OCI-LY1 (cell line): ENCODE measurements at regions not wholly inside any gene's neighbourhood (a gene's known extent, or its start where the extent isn't known, plus 50 kb on each side); places are given as distances from the start of the nearest gene placed in this dataset.

ENCODE experiments used
- EZH2 ChIP-seq: fragments of 200-600 bp; sonication (generic), shearing (Covaris generic); IDR thresholded peaks from 2 replicates; pipeline ENCODE4 v1.8.0; 2017; ENCODE audit warnings: borderline replicate concordance, mixed run types, mild to moderate bottlenecking, antibody characterized with exemption, low read length, moderate library complexity, mixed read lengths
- TF ChIP-seq, protein P1 (sequence below): fragments of 200-600 bp; sonication (generic), shearing (Covaris generic); IDR thresholded peaks from 2 replicates; pipeline ENCODE4 v1.5.1; 2017; ENCODE audit warnings: mild to moderate bottlenecking, antibody characterized with exemption, low read length, moderate library complexity, mixed read lengths

DNA sequence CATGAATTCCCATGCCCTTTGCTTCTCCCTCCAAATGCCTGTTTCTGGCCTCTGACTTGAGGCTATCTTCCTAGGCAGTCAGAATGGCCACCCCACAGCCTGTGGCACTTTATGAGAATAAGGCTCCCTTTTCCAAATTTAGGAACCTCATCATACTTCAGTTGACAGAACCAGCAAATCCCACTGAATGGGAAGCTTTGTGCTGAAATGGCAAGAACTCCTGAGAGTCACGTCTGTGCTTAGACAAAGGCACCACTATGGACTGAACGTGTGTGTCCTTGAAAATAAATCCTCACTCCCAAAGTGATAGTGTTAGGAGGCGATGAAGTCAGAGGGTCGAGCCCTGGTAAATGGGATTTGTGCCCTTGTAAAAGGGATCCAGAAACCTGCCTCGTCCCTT lies 559.9 kb upstream of the SOX11 start:
- TF ChIP-seq, protein P1, sequence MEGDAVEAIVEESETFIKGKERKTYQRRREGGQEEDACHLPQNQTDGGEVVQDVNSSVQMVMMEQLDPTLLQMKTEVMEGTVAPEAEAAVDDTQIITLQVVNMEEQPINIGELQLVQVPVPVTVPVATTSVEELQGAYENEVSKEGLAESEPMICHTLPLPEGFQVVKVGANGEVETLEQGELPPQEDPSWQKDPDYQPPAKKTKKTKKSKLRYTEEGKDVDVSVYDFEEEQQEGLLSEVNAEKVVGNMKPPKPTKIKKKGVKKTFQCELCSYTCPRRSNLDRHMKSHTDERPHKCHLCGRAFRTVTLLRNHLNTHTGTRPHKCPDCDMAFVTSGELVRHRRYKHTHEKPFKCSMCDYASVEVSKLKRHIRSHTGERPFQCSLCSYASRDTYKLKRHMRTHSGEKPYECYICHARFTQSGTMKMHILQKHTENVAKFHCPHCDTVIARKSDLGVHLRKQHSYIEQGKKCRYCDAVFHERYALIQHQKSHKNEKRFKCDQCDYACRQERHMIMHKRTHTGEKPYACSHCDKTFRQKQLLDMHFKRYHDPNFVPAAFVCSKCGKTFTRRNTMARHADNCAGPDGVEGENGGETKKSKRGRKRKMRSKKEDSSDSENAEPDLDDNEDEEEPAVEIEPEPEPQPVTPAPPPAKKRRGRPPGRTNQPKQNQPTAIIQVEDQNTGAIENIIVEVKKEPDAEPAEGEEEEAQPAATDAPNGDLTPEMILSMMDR: no peak
- no peak for TF ChIP-seq EZH2
